ENCODE measurements at regions not wholly inside any gene's neighbourhood (a gene's known extent, or its start where the extent isn't known, plus 50 kb on each side); places are given as distances from the start of the nearest gene placed in this dataset.

- TF ChIP-seq POLR2A (IDR thresholded peaks at IDR 0.05) (no peak), CTCF (IDR thresholded peaks at IDR 0.05) (no peak)
- DNase-seq (ENCODE audit: low spot score in 2 of 2), result no peak
- 38 to 45% methylated on average over 12 of the region's 12 CpGs for WGBS, 2 donors
- H3K4me3 ChIP-seq (ENCODE audit: low read depth, poor library complexity, severe bottlenecking), result no peak overlapping the region
- intact Hi-C loops (cut with DNase I; ENCODE audit: low total_unique reads), result no loop called here
Observed at GRCh38 chr17:79340333-79341221, 266.0 kb downstream of the ENGASE start.

GRCh38 chr17:79339321-79339720 lies 264.7 kb downstream of the ENGASE start:
- no peak overlapping the region for H3K4me3 ChIP-seq (ENCODE audit: low read depth, poor library complexity, severe bottlenecking)
- TF ChIP-seq POLR2A (IDR thresholded peaks at IDR 0.05) (no peak), CTCF (IDR thresholded peaks at IDR 0.05) (no peak)
- intact Hi-C loops (cut with DNase I; ENCODE audit: low total_unique reads), result no loop called here
- DNase-seq (ENCODE audit: low spot score in 2 of 2), result no peak
- 71 to 74% methylated on average over 7 of the region's 7 CpGs for WGBS, 2 donors

- DNase-seq (ENCODE audit: low spot score in 2 of 2), result no peak
- intact Hi-C loops (cut with DNase I; ENCODE audit: low total_unique reads), result no loop called here
- no peak for TF ChIP-seq POLR2A (IDR thresholded peaks at IDR 0.05)
- TF ChIP-seq CTCF (IDR thresholded peaks at IDR 0.05), result no peak
- 23 to 31% methylated on average over 4 of the region's 4 CpGs for WGBS, 2 donors
- H3K4me3 ChIP-seq (ENCODE audit: low read depth, poor library complexity, severe bottlenecking), result no peak overlapping the region
Observed at GRCh38 chr17:79338604-79339003, 264.0 kb downstream of the ENGASE start.

- no peak overlapping the region for H3K4me3 ChIP-seq (ENCODE audit: low read depth, poor library complexity, severe bottlenecking)
- no peak for TF ChIP-seq POLR2A (IDR thresholded peaks at IDR 0.05)
- 39 to 47% methylated on average over 7 of the region's 7 CpGs for WGBS, 2 donors
- intact Hi-C loops (cut with DNase I; ENCODE audit: low total_unique reads), result no loop called here
- DNase-seq (ENCODE audit: low spot score in 2 of 2), result no peak
Observed at GRCh38 chr17:79338152-79338551, 263.5 kb downstream of the ENGASE start.

GRCh38 chr17:79337053-79337452 lies 262.4 kb downstream of the ENGASE start:
- intact Hi-C loops (cut with DNase I; ENCODE audit: low total_unique reads), result no loop called here
- DNase-seq (ENCODE audit: low spot score in 2 of 2), result no peak
- no peak for TF ChIP-seq CTCF (IDR thresholded peaks at IDR 0.05)
- no peak for TF ChIP-seq POLR2A (IDR thresholded peaks at IDR 0.05)
- WGBS, 2 donors, result 63 to 65% methylated on average over 8 of the region's 8 CpGs
- H3K4me3 ChIP-seq (ENCODE audit: low read depth, poor library complexity, severe bottlenecking), result no peak overlapping the region

GRCh38 chr17:79335456-79335855 lies 260.8 kb downstream of the ENGASE start:
- intact Hi-C loops (cut with DNase I; ENCODE audit: low total_unique reads), result no loop called here
- H3K4me3 ChIP-seq (ENCODE audit: low read depth, poor library complexity, severe bottlenecking), result no peak overlapping the region
- no peak for DNase-seq (ENCODE audit: low spot score in 2 of 2)
- 75 to 77% methylated on average over 12 of the region's 12 CpGs for WGBS, 2 donors
- TF ChIP-seq CTCF (IDR thresholded peaks at IDR 0.05) (no peak), POLR2A (IDR thresholded peaks at IDR 0.05) (no peak)
